ENCODE measurements at regions not wholly inside any gene's neighbourhood (a gene's known extent, or its start where the extent isn't known, plus 50 kb on each side); places are given as distances from the start of the nearest gene placed in this dataset.

- FAIRE-seq (no peak), ATAC-seq (no peak), DNase-seq (ENCODE audit: low spot score) (no peak)
- in situ Hi-C loops (cut with HindIII; ENCODE audit: extremely low pct_ligation_motif_present, low pct_unique_long_range_greater_than_20kb) (no loop called here), intact Hi-C loops (cut with micrococcal nuclease; ENCODE audit: unreplicated experiment) (no loop called here)
- no peak overlapping the region for H2AFZ ChIP-seq (ENCODE audit: low read length)
- no peaks in the 10 kb centered on the region for H3K27me3 ChIP-seq (ENCODE audit: control insufficient read depth in 1 of 2, insufficient read depth in 2 of 2, low read length in 2 of 2)
- 6% methylated on average over 5 of the region's 5 CpGs for WGBS (ENCODE audit: low lambda C conversion rate)
- POLR2A ChIA-PET: no interaction called here
- H3K4me3 ChIP-seq (replicated peaks in 1 of 3; ENCODE audit: insufficient read depth in 1 of 3, low read depth in 2 of 3, low read length in 3 of 3): no peak overlapping the region
- no peaks in the 10 kb centered on the region for H3K36me3 ChIP-seq (replicated peaks in 1 of 2; ENCODE audit: control insufficient read depth in 1 of 2, insufficient read depth in 2 of 2, low read length in 2 of 2)
- H3K9me3 ChIP-seq (ENCODE audit: low read length): no peaks in the 10 kb centered on the region
- no peaks in the 10 kb centered on the region for H3K79me2 ChIP-seq (ENCODE audit: insufficient read depth, low read length)
- BruUV-seq (replicated peaks): no TSS peak
- CTCF ChIA-PET (ENCODE audit: low intra/inter-chr PET ratio, low total read pairs): no interaction called here
- H3K9ac ChIP-seq (ENCODE audit: insufficient read depth, low read depth, low read length): no peak overlapping the region
- TF ChIP-seq MYNN (CRISPR knock-in tag; IDR thresholded peaks at IDR 0.05; ENCODE audit: low read depth) (no peak), ZNF614 (CRISPR knock-in tag; IDR thresholded peaks at IDR 0.05; ENCODE audit: borderline replicate concordance) (no peak), ZNF275 (CRISPR knock-in tag; IDR thresholded peaks at IDR 0.05; ENCODE audit: borderline replicate concordance) (no peak), SUZ12 (IDR thresholded peaks at IDR 0.05; ENCODE audit: low read depth, low read length) (no peak), ZNF460 (CRISPR knock-in tag; IDR thresholded peaks at IDR 0.05; ENCODE audit: borderline replicate concordance) (no peak), HIVEP1 (CRISPR knock-in tag; IDR thresholded peaks at IDR 0.05) (no peak), RAD21 (CRISPR knock-in tag; IDR thresholded peaks at IDR 0.05) (no peak), SAFB2 (CRISPR knock-in tag; IDR thresholded peaks at IDR 0.05; ENCODE audit: borderline replicate concordance, low read depth) (no peak), NR1H2 (CRISPR knock-in tag; IDR thresholded peaks at IDR 0.05; ENCODE audit: borderline replicate concordance, low read depth) (no peak), ZNF496 (CRISPR knock-in tag; IDR thresholded peaks at IDR 0.05; ENCODE audit: insufficient replicate concordance) (no peak)
- H3K4me1 ChIP-seq (ENCODE audit: insufficient read depth, low read length): no peaks in the 10 kb centered on the region
- H3K27ac ChIP-seq (ENCODE audit: extremely low read length, insufficient read depth, low read length): no peak overlapping the region
- H3K4me2 ChIP-seq (ENCODE audit: low read depth, low read length): no peak overlapping the region
- no peaks in the 10 kb centered on the region for H4K20me1 ChIP-seq (ENCODE audit: insufficient read depth, low read length)
These were observed 700.7 kb downstream of the TAF11L14 start for GRCh38 chr5:18334949-18335348.

All from HepG2 (cell line).